ENCODE measurements at regions not wholly inside any gene's neighbourhood (a gene's known extent, or its start where the extent isn't known, plus 50 kb on each side); places are given as distances from the start of the nearest gene placed in this dataset.

DNA sequence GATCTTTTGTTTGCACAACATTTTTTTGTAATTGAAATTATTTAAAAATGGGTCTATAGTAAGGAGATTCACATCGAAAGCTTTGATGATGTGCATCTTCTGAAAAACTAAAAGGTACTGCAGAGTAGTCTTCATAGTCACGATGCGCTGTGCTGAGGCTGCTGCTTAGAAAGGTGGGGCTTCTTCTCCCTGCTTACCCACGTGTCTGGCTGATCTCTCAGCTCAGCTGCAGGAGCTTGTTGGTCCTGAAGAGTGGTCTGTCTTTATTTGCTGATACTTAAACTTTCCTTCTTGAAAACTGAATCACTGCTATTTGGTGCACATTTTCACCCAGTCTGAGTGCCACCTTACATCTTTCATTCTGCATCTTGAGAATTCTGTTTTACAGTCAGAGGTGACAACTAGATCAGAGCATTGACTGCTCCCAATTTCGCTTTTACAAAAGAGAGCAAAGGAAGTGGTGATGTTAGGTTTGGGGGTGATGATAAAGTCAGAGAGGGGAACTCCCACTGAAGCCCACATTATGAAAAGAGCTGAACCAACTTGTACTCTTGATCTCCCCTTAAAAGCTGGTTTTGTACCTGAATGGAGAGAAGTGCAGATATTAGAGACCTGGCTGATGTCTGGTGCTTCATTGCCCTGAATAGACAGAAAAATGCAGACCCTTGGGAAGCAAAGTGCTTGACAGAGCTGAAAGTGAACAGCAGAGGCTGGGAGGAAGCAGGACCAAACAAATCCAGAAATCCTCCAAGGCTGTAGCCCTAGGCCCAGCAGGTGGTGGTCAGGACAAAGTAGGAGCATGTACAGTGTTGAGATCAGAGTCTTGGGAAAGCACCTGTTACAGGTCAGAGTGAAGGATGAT lies 984.5 kb downstream of the TSN start:
- Histone ChIP-seq H3K4me2 (ENCODE audit: insufficient read depth, low read length) (no peak overlapping the region), H3K36me3 (ENCODE audit: control insufficient read depth, insufficient read depth, low read length) (no peaks in the 10 kb centered on the region), H3K79me2 (ENCODE audit: control insufficient read depth, insufficient read depth, low read length) (no peaks in the 10 kb centered on the region), H3K4me3 (no peak overlapping the region), H3K9me1 (ENCODE audit: control insufficient read depth, insufficient read depth, low read length) (no peaks in the 10 kb centered on the region), H3K27me3 (ENCODE audit: control insufficient read depth in 2 of 2, insufficient read depth in 2 of 2, low read length in 2 of 2) (no peaks in the 10 kb centered on the region), H3K9ac (ENCODE audit: insufficient read depth in 1 of 2, low read depth in 2 of 2, low read length in 2 of 2) (no peak overlapping the region), H3K9me3 (replicated peaks; ENCODE audit: control insufficient read depth, insufficient read depth, low read depth, low read length) (no peaks in the 10 kb centered on the region; the same call in 1 of the 2 replicates), H3K27ac (ENCODE audit: extremely low read depth, low read depth, low read length) (no peak overlapping the region), H4K20me1 (replicated peaks; ENCODE audit: control insufficient read depth, insufficient read depth, low read length) (no peaks in the 10 kb centered on the region), H2AFZ (ENCODE audit: low read depth, low read length) (no peak overlapping the region), H3K4me1 (replicated peaks in 1 of 2; ENCODE audit: control insufficient read depth in 2 of 2, insufficient read depth in 2 of 2, low read length in 2 of 2) (no peaks in the 10 kb centered on the region)
- TF ChIP-seq CCAR2 (IDR thresholded peaks at IDR 0.05; ENCODE audit: low read depth, low read length) (no peak), ZNF24 (IDR thresholded peaks at IDR 0.05) (no peak), ZNF778 (CRISPR knock-in tag; IDR thresholded peaks at IDR 0.05) (no peak), POLR3A (IDR thresholded peaks at IDR 0.05; ENCODE audit: borderline replicate concordance, extremely low read depth, insufficient read depth, insufficient read length) (no peak), ETS2 (tag; IDR thresholded peaks at IDR 0.05; ENCODE audit: borderline replicate concordance, poor library complexity, severe bottlenecking) (no peak)
- TF ChIP-seq, protein P1, sequence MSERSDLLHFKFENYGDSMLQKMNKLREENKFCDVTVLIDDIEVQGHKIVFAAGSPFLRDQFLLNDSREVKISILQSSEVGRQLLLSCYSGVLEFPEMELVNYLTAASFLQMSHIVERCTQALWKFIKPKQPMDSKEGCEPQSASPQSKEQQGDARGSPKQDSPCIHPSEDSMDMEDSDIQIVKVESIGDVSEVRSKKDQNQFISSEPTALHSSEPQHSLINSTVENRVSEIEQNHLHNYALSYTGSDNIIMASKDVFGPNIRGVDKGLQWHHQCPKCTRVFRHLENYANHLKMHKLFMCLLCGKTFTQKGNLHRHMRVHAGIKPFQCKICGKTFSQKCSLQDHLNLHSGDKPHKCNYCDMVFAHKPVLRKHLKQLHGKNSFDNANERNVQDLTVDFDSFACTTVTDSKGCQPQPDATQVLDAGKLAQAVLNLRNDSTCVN (CRISPR knock-in tag; IDR thresholded peaks at IDR 0.05), result no peak
- DNase-seq (ENCODE audit: extremely low read depth in 1 of 4, low spot score in 3 of 4) (no peak), ATAC-seq (no peak), FAIRE-seq (no peak)
- in situ Hi-C loops (cut with MboI), result no loop called here
- 0% methylated on average over 5 of the region's 5 CpGs for WGBS (ENCODE audit: insufficient coverage, low coverage, missing lambda C conversion rate)
- CTCF ChIA-PET (ENCODE audit: low intra/inter-chr PET ratio), result no interaction called here
- BruUV-seq (replicated peaks), result no TSS peak
- POLR2A ChIA-PET, result no interaction called here
- intact Hi-C loops (cut with micrococcal nuclease), result no loop called here
